ENCODE measurements at regions not wholly inside any gene's neighbourhood (a gene's known extent, or its start where the extent isn't known, plus 50 kb on each side); places are given as distances from the start of the nearest gene placed in this dataset.

- TF ChIP-seq POLR2AphosphoS5 (IDR thresholded peaks at IDR 0.05; ENCODE audit: low read depth, low read length) (no peak), TAF1 (IDR thresholded peaks at IDR 0.05; ENCODE audit: borderline replicate concordance, insufficient read depth, low read length) (no peak)
Measured at GRCh38 chr11:91591021-91591420, 633.6 kb upstream of the FAT3 start.
